ENCODE measurements at regions not wholly inside any gene's neighbourhood (a gene's known extent, or its start where the extent isn't known, plus 50 kb on each side); places are given as distances from the start of the nearest gene placed in this dataset.
A peak's percentile ranks its signal among the peaks of the same experiment; 100 is the strongest.

GRCh38 chr6:66814156-66814555 lies 1107.1 kb upstream of the EYS start:
- TF ChIP-seq, protein P1, sequence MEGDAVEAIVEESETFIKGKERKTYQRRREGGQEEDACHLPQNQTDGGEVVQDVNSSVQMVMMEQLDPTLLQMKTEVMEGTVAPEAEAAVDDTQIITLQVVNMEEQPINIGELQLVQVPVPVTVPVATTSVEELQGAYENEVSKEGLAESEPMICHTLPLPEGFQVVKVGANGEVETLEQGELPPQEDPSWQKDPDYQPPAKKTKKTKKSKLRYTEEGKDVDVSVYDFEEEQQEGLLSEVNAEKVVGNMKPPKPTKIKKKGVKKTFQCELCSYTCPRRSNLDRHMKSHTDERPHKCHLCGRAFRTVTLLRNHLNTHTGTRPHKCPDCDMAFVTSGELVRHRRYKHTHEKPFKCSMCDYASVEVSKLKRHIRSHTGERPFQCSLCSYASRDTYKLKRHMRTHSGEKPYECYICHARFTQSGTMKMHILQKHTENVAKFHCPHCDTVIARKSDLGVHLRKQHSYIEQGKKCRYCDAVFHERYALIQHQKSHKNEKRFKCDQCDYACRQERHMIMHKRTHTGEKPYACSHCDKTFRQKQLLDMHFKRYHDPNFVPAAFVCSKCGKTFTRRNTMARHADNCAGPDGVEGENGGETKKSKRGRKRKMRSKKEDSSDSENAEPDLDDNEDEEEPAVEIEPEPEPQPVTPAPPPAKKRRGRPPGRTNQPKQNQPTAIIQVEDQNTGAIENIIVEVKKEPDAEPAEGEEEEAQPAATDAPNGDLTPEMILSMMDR (IDR thresholded peaks at IDR 0.05; ENCODE audit: insufficient read depth, low read depth, low read length) = no peak
- no peak overlapping the region for H3K4me3 ChIP-seq (ENCODE audit: low read depth, low read length)
- DNase-seq (ENCODE audit: low read depth) = no peak

GRCh38 chr6:66808771-66809170 lies 1101.7 kb upstream of the EYS start:
- no peak for DNase-seq (ENCODE audit: low read depth)
- no peak overlapping the region for H3K4me3 ChIP-seq (ENCODE audit: low read depth, low read length)
- TF ChIP-seq, protein P1 (IDR thresholded peaks at IDR 0.05; ENCODE audit: insufficient read depth, low read depth, low read length) = no peak

DNA sequence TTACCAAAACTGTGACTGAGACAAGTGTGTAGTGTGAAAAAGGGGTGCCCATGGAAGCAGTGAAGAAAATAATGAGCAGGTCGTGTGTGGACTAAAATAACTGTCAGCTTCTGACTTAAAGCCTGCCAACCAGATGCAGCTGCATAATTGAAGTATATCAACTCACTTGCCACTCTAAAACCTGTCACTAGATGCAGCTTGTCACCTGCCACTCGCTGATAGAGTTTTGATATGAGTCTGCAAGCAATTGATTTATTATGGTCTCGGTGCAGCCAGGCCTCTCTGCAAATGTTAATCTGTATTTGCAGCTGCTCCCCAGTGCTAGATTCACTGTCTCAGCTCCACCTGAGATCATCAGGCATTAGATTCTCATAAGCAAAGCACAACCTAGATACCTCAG lies 1090.0 kb upstream of the EYS start:
- TF ChIP-seq, protein P1 (IDR thresholded peaks at IDR 0.05; ENCODE audit: insufficient read depth, low read depth, low read length) = no peak
- DNase-seq (ENCODE audit: low read depth) = no peak
- H3K4me3 ChIP-seq (ENCODE audit: low read depth, low read length) = no peak overlapping the region

- TF ChIP-seq, protein P1 (IDR thresholded peaks at IDR 0.05; ENCODE audit: insufficient read depth, low read depth, low read length) = no peak
- no peak for DNase-seq (ENCODE audit: low read depth)
- H3K4me3 ChIP-seq (ENCODE audit: low read depth, low read length) = no peak overlapping the region
Measured at GRCh38 chr6:66788579-66788978, 1081.6 kb upstream of the EYS start.

GRCh38 chr6:66772800-66773199 lies 1065.8 kb upstream of the EYS start:
- H3K4me3 ChIP-seq (ENCODE audit: low read depth, low read length) = no peak overlapping the region
- peak; percentile 5 for DNase-seq (ENCODE audit: low read depth)
- TF ChIP-seq, protein P1 (IDR thresholded peaks at IDR 0.05; ENCODE audit: insufficient read depth, low read depth, low read length) = no peak

- no peak overlapping the region for H3K4me3 ChIP-seq (ENCODE audit: low read depth, low read length)
- DNase-seq (ENCODE audit: low read depth) = no peak
- TF ChIP-seq, protein P1 (IDR thresholded peaks at IDR 0.05; ENCODE audit: insufficient read depth, low read depth, low read length) = no peak
Measured at GRCh38 chr6:66771626-66772025, 1064.6 kb upstream of the EYS start.

DNA sequence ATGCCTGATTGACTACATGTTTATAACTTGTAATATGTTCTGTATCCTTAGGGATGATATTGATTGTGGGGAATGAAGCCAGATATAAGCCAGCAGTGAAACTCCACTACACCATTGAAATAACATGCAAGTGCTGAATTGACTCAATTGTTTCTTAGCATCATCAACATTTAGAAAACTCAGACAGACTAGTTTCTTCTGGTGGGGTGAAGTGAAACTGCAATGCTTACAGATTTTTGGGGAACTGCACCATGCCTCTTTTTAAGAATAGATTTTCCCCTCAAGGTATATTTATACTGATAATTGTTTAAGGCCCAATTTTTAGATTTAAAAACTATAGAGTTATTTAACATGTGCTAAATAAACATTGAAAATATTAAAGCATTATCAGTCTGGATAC lies 1044.6 kb upstream of the EYS start:
- no peak overlapping the region for H3K4me3 ChIP-seq (ENCODE audit: low read depth, low read length)
- no peak for DNase-seq (ENCODE audit: low read depth)
- TF ChIP-seq, protein P1 (IDR thresholded peaks at IDR 0.05; ENCODE audit: insufficient read depth, low read depth, low read length) = no peak
